HG02885 (cell line): ENCODE measurements at regions not wholly inside any gene's neighbourhood (a gene's known extent, or its start where the extent isn't known, plus 50 kb on each side); places are given as distances from the start of the nearest gene placed in this dataset.
"Not testable (repeated sequence)": the region's sequence is repeated elsewhere in the genome, so short reads cannot be mapped to it uniquely, and the experiment has no call there.

ENCODE experiments used
- ATAC-seq: cut with Tn5 transposase; IDR thresholded peaks from one replicate; pipeline ENCODE4 v1.9.1; 2021; ENCODE audit warnings: mild to moderate bottlenecking; ENCODE audit not compliant: unreplicated experiment, poor library complexity

GRCh38 chr11:96680211-96681018 is 290.6 kb downstream of the JRKL start:
- no peak for ATAC-seq

- ATAC-seq = no peak
Measured at GRCh38 chr11:96681019-96681716, 291.4 kb downstream of the JRKL start.

- no peak for ATAC-seq
Measured at GRCh38 chr11:96694338-96694737, 304.5 kb downstream of the JRKL start.

GRCh38 chr11:96696731-96697130 is 306.9 kb downstream of the JRKL start:
- no peak for ATAC-seq

DNA sequence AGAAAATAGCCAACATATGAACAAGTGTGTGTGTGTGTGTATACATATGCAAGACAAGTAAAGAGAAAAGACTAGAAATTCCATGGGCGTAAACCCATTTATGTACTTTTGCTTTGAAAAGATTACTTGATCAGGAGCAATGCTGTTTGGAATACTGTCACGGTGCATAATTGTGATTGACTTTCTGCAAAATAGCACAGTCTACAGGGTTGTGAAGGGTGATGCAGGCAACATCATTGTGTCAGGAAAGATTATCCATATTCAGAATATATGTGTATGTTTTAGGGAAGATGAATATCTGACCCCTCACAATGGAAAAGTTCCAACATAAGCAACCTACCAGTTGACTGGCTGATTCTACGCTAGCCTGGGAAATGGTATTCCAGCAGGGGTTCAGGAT is 307.7 kb downstream of the JRKL start:
- no peak for ATAC-seq

- ATAC-seq = no peak
Measured at GRCh38 chr11:96704847-96705246, 315.0 kb downstream of the JRKL start.

DNA sequence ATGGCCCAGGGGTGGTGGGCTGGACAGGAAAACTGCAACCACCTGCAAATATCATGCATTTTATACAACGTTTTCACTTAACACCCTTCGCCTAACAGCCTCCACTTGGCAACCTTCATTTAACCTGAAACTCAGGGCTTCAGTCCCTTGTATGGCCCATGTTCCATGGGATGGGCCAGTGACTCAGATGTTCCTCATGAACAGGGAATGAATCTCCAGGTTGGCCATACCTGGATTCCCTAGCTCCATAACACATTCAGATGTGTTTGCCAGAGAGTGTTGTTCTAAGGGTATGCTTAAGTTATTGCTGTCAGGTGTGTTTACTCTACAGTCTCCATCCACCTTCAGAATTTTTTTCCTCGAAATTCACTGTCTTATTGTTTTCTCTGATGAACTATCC is 316.9 kb downstream of the JRKL start:
- no peak for ATAC-seq

- ATAC-seq = no peak
Measured at GRCh38 chr11:96707273-96707672, 317.5 kb downstream of the JRKL start.

- no peak for ATAC-seq
Measured at GRCh38 chr11:96708219-96708878, 318.5 kb downstream of the JRKL start.

DNA sequence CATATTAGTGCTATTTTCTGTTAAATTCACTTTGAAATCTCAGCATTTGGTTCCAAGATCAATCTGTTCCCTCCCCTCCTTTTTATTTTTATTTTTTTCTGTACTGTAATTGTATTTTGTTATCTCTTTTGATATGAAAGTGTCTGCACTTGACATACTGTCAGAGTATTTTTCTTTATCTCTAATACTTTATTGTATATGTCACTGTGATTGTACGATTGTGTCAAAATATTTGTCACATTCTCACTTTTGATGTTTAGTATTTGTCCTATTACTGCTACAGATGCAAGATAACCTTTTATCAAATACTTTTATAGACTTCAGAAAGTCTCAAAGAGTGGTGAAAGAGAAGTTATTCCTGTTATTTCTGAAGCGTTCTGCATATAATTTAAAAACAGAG is 323.5 kb downstream of the JRKL start:
- no peak for ATAC-seq

- ATAC-seq = no peak
Measured at GRCh38 chr11:96714689-96715088, 324.9 kb downstream of the JRKL start.

GRCh38 chr11:96715208-96715607 is 325.4 kb downstream of the JRKL start:
- ATAC-seq = no peak

GRCh38 chr11:96736601-96737000 is 346.8 kb downstream of the JRKL start:
- ATAC-seq = no peak

DNA sequence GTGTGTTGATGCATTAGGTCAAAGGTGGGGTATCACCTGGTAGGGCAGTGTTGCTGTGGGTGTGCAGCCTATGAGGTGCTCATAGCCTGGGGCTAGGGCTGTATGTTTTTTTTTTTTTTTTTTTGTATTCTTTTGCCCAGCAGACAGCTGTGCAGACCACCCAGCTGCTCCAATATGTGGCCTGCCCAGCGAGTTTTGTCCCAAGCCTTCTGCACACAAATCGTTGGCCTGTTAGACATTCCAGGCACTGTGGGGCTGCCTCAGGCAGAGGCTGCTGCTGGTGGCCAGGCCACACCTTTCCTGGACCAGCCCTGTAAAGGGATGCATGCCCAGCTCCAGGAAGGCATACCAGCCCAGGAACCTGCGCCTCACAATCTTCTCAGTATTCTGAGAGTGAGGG is 348.5 kb downstream of the JRKL start:
- ATAC-seq = no peak

DNA sequence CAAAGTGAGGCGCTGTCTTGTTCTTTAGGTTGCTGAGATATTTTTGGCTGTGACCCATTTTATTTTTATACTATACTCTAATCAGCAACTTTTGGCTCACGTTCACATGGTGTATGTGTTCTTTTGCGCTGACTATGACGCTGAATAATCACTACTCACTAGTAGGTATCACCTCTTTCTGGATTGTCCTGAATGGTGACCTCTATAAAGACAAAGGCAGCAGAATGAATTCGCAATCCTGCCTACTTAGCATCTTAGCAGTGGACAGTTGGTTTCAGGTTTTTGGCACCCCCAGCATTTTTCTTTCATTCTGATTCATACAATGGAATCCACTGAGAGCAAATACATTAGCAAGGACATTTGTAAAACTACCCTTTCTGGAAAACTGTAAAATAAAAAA is 351.3 kb downstream of the JRKL start:
- no peak for ATAC-seq

GRCh38 chr11:96744697-96745096 is 354.9 kb downstream of the JRKL start:
- ATAC-seq = no peak

DNA sequence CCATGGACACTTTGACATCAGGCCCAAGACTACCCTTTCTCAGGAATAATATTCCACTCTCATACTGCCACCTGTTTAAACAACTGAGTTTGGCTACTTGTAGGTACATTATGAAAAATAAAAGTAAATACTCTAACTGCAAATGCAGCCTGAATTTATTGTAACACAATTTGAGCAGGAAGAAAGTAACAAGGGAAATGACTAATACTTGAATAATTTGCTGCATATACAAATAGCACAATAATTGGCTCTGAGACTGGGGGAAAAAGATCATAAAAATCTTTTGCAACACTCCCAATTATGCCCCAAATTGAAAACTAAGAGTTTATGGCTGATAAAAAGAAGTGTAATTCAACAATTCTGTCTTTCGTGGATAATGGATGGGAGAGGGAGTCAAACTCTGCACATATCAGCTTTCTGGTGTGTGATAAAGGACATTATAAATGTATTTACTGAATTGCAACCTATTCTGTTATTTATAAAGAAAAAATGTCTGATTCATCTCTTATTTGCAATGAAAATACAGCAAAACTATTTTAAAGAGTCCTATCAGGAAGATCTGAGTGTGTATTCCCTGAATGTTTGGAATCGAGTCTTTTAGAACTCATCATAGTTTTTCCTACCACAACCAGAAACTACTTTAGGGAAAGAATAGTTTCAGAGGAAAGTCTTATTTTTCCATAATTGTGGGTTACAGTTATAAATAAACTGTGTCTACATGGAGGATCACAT is 359.0 kb downstream of the JRKL start:
- ATAC-seq = no peak

DNA sequence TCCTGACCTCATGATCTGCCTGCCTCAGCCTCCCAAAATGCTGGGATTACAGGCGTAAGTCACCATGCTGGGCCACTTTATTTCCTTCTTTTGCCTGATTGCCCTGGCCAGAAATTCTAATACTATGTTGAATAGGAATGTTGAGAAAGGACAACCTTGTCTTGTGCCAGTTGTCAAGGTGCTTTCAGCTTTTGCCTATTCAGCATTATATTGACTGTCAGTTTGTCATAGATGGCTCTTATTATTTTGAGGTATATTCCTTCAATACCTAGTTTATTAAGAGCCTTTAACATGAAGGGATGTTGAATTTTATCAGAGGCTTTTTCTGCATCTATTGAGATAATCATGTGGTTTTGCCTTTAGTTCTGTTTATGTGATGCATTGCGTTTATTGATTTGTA is 362.0 kb downstream of the JRKL start:
- not testable (repeated sequence) for ATAC-seq

DNA sequence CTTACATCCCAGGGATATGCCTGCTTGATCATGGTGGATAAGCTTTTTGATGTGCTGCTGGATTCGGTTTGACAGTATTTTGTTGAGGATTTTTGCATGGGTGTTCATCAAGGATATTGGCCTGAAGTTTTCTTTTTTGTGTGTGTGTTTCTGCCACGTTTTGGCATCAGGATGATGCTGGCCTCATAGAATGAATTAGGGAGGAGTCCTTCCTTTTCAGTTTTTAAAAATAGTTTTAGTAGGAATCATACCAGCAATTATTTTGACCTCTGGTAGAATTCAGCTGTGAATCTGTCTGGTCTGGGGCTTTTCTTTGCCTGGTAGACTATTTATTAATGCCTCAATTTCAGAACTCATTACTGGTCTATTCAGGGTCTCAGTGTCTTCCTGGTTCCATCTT is 362.4 kb downstream of the JRKL start:
- no peak for ATAC-seq

- ATAC-seq = no peak
Measured at GRCh38 chr11:96753997-96754396, 364.2 kb downstream of the JRKL start.

- no peak for ATAC-seq
Measured at GRCh38 chr11:96755209-96755608, 365.4 kb downstream of the JRKL start.
